ENCODE measurements at regions not wholly inside any gene's neighbourhood (a gene's known extent, or its start where the extent isn't known, plus 50 kb on each side); places are given as distances from the start of the nearest gene placed in this dataset.

- no peak for TF ChIP-seq CTCF (IDR thresholded peaks at IDR 0.05; ENCODE audit: extremely low read depth, missing control alignments)
- no peak for DNase-seq (ENCODE audit: low spot score)
These were observed 391.4 kb upstream of the AKR1E2 start for GRCh38 chr10:4434516-4435071.

GRCh38 chr10:4434105-4434504 is 391.9 kb upstream of the AKR1E2 start:
- TF ChIP-seq CTCF (IDR thresholded peaks at IDR 0.05; ENCODE audit: extremely low read depth, missing control alignments): no peak
- DNase-seq (ENCODE audit: low spot score): no peak

- no peak for TF ChIP-seq CTCF (IDR thresholded peaks at IDR 0.05; ENCODE audit: extremely low read depth, missing control alignments)
- DNase-seq (ENCODE audit: low spot score): no peak
These were observed 394.7 kb upstream of the AKR1E2 start for GRCh38 chr10:4431114-4431863.

- TF ChIP-seq CTCF (IDR thresholded peaks at IDR 0.05; ENCODE audit: extremely low read depth, missing control alignments): no peak
- no peak for DNase-seq (ENCODE audit: low spot score)
These were observed 396.4 kb upstream of the AKR1E2 start for GRCh38 chr10:4429571-4429970.

GRCh38 chr10:4427532-4427931 is 398.5 kb upstream of the AKR1E2 start:
- no peak for DNase-seq (ENCODE audit: low spot score)
- TF ChIP-seq CTCF (IDR thresholded peaks at IDR 0.05; ENCODE audit: extremely low read depth, missing control alignments): no peak

GRCh38 chr10:4426866-4427265 is 399.1 kb upstream of the AKR1E2 start:
- no peak for DNase-seq (ENCODE audit: low spot score)
- TF ChIP-seq CTCF (IDR thresholded peaks at IDR 0.05; ENCODE audit: extremely low read depth, missing control alignments): no peak

GRCh38 chr10:4409319-4409718 is 416.7 kb upstream of the AKR1E2 start:
- no peak for TF ChIP-seq CTCF (IDR thresholded peaks at IDR 0.05; ENCODE audit: extremely low read depth, missing control alignments)
- DNase-seq (ENCODE audit: low spot score): no peak

Measured in GM20000 (cell line).